ENCODE measurements at regions not wholly inside any gene's neighbourhood (a gene's known extent, or its start where the extent isn't known, plus 50 kb on each side); places are given as distances from the start of the nearest gene placed in this dataset.
"Not testable (repeated sequence)": the region's sequence is repeated elsewhere in the genome, so short reads cannot be mapped to it uniquely, and the experiment has no call there.

GRCh38 chr16:33712308-33712707, 252.9 kb downstream of the TP53TG3F start:
- not testable (repeated sequence) for DNase-seq

GRCh38 chr16:33712851-33713709, 253.7 kb downstream of the TP53TG3F start:
- not testable (repeated sequence) for DNase-seq

GRCh38 chr16:33713710-33714538, 254.5 kb downstream of the TP53TG3F start:
- not testable (repeated sequence) for DNase-seq

GRCh38 chr16:33731167-33731566, 271.8 kb downstream of the TP53TG3F start:
- DNase-seq, result not testable (repeated sequence)

GRCh38 chr16:33734650-33735049, 275.2 kb downstream of the TP53TG3F start:
- DNase-seq, result not testable (repeated sequence)

GRCh38 chr16:33766869-33767765, 307.7 kb downstream of the TP53TG3F start:
- DNase-seq, result not testable (repeated sequence)

GRCh38 chr16:33768710-33769109, 309.3 kb downstream of the TP53TG3F start:
- DNase-seq, result not testable (repeated sequence)

GRCh38 chr16:33769180-33769846, 309.9 kb downstream of the TP53TG3F start:
- DNase-seq, result not testable (repeated sequence)

- DNase-seq, result not testable (repeated sequence)
These were observed 311.1 kb downstream of the TP53TG3F start for GRCh38 chr16:33770478-33770877.

GRCh38 chr16:33771211-33771610, 311.8 kb downstream of the TP53TG3F start:
- DNase-seq, result not testable (repeated sequence)

- DNase-seq, result not testable (repeated sequence)
These were observed 314.6 kb downstream of the TP53TG3F start for GRCh38 chr16:33773966-33774365.

- DNase-seq, result not testable (repeated sequence)
These were observed 315.3 kb downstream of the TP53TG3F start for GRCh38 chr16:33774724-33775123.

- not testable (repeated sequence) for DNase-seq
These were observed 357.0 kb downstream of the TP53TG3F start for GRCh38 chr16:33816328-33816944.

GRCh38 chr16:33824736-33825135, 365.3 kb downstream of the TP53TG3F start:
- not testable (repeated sequence) for DNase-seq

- DNase-seq, result not testable (repeated sequence)
These were observed 368.1 kb downstream of the TP53TG3F start for GRCh38 chr16:33827522-33827921.

GRCh38 chr16:33839157-33839556, 379.7 kb downstream of the TP53TG3F start:
- DNase-seq, result not testable (repeated sequence)

- DNase-seq, result peak; percentile 73
These were observed 385.1 kb downstream of the TP53TG3F start for GRCh38 chr16:33844533-33844932.
